H1 (cell line): ENCODE measurements at regions not wholly inside any gene's neighbourhood (a gene's known extent, or its start where the extent isn't known, plus 50 kb on each side); places are given as distances from the start of the nearest gene placed in this dataset.

Experiments used
- CTCF ChIP-seq, 3 experiments: IDR thresholded peaks; 1 replicate in 2 of 3; 2 replicates in 1 of 3; pipeline versions ENCODE4 v1.5.1 to v1.6.1; 2011; ENCODE audit warnings: low read length in 3 of 3, mild to moderate bottlenecking in 3 of 3, inconsistent platforms in 2 of 3, low read depth in 1 of 3, moderate library complexity in 1 of 3; ENCODE audit not compliant: insufficient read depth in 1 of 3; ENCODE audit errors: control extremely low read depth in 1 of 3
- SIX5 ChIP-seq: IDR thresholded peaks from 2 replicates; pipeline ENCODE4 v1.6.1; 2011; ENCODE audit warnings: mild to moderate bottlenecking, low read depth, low read length

GRCh38 chr5:77876316-77876715 is 100.2 kb upstream of the TBCA start (continued):
- TF ChIP-seq CTCF (IDR thresholded peaks at IDR 0.05; ENCODE audit: control extremely low read depth in 1 of 3, insufficient read depth in 1 of 3, low read depth in 1 of 3, low read length in 3 of 3): no peak
- TF ChIP-seq SIX5: no peak
